RWPE1 (cell line): ENCODE measurements at regions not wholly inside any gene's neighbourhood (a gene's known extent, or its start where the extent isn't known, plus 50 kb on each side); places are given as distances from the start of the nearest gene placed in this dataset.

Source experiments
- CTCF ChIA-PET: fragments of 350-600 bp; sonication (Branson Sonifier 250); formaldehyde crosslinking; extraction: SDS; loops from one replicate; lab custom pipeline; 2021; lab: Yijun Ruan, JAX
- POLR2A ChIA-PET: fragments of 400-600 bp; formaldehyde crosslinking; extraction: SDS; loops from one replicate; lab custom pipeline; 2020; ENCODE audit warnings: antibody characterized with exemption; ENCODE audit not compliant: low non-redundant PET; lab: Yijun Ruan, JAX
- DNase-seq: peaks from one replicate; pipeline ENCODE4 v3.0.0; 2012; ENCODE audit warnings: low spot score
- H3K27ac ChIP-seq: fragments of 450-650 bp; 2 replicates; pipeline ENCODE4 v1.5.1; 2017
- CTCF ChIP-seq: fragments of 450-650 bp; conservative IDR thresholded peaks from 2 replicates; pipeline ENCODE4 v1.5.1; 2017; ENCODE audit warnings: low read depth, mild to moderate bottlenecking

DNA sequence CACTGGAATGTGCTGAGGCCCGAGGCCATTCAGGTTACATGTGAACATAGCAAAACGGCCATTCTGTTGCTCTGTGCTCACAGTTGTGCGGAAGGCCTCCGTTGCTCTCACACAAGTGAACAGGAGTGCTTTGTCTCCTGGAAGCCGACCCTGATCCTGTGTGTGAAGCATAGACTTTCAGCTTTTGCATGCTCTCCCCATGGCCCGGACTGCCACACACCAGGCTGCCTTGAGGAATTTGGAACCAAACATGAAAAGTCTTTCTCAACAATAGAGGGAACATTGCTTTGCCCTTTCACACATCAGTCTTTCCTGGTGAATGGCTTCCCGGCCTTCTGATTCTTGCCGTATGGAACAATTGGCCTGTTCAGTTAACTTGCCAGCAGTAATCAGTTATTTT, 154.8 kb upstream of the LRIG1 start:
- CTCF ChIA-PET, result no interaction called here

DNA sequence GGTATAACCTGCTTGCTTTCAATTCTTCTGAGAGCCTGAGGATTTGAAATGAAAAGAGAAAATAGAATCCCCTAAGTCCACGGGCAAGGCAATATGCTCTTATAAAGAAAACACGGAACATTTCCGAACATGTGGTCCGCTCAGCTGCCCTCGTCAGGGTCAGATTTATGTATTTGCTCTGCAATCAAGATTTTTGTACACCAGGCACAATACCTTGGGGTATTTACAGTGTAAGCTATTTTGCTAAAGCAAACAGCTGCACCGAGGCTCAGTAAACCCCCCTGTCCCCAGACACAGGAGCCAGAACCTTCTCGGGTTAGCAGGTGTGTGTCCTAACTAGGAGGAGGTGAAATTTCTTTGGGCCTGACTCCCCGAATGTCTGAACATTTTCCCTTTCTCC, 155.8 kb upstream of the LRIG1 start:
- POLR2A ChIA-PET, result no interaction called here
- TF ChIP-seq CTCF, result no peak
- H3K27ac ChIP-seq, result no peak overlapping the region
- DNase-seq, result no peak
- CTCF ChIA-PET, result no interaction called here

More for the DNA sequence above, 154.8 kb upstream of the LRIG1 start:
- no peak for DNase-seq
- POLR2A ChIA-PET, result no interaction called here
- no peak for TF ChIP-seq CTCF
- no peak overlapping the region for H3K27ac ChIP-seq

- TF ChIP-seq CTCF, result no peak
- ChIA-PET POLR2A (no interaction called here), CTCF (no interaction called here)
- no peak overlapping the region for H3K27ac ChIP-seq
- DNase-seq, result no peak
Measured at GRCh38 chr3:66659056-66659455, 158.2 kb upstream of the LRIG1 start.

GRCh38 chr3:66661628-66662027, 160.8 kb upstream of the LRIG1 start:
- H3K27ac ChIP-seq, result no peak overlapping the region
- ChIA-PET POLR2A (no interaction called here), CTCF (no interaction called here)
- no peak for TF ChIP-seq CTCF
- no peak for DNase-seq

DNA sequence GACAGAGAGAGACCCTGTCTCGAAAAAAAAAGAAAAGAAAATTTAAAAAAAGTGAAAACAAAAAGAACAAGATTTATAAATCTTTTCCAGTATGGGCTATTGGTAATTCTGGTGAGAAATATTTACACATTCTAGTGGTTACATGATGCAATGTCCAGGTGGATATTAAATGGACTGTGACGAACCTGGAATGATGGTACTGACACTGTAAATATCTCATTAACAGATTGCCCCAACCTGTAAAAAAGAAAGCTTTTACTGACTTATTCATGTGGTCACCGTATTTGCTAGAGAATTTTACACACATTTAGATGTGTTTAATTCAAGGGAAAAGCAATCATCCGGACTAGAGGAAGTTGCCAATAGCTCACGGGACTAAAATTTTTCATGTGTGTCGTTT, 162.1 kb upstream of the LRIG1 start:
- ChIA-PET CTCF (no interaction called here), POLR2A (no interaction called here)
- no peak for TF ChIP-seq CTCF
- no peak for DNase-seq
- H3K27ac ChIP-seq, result no peak overlapping the region

DNA sequence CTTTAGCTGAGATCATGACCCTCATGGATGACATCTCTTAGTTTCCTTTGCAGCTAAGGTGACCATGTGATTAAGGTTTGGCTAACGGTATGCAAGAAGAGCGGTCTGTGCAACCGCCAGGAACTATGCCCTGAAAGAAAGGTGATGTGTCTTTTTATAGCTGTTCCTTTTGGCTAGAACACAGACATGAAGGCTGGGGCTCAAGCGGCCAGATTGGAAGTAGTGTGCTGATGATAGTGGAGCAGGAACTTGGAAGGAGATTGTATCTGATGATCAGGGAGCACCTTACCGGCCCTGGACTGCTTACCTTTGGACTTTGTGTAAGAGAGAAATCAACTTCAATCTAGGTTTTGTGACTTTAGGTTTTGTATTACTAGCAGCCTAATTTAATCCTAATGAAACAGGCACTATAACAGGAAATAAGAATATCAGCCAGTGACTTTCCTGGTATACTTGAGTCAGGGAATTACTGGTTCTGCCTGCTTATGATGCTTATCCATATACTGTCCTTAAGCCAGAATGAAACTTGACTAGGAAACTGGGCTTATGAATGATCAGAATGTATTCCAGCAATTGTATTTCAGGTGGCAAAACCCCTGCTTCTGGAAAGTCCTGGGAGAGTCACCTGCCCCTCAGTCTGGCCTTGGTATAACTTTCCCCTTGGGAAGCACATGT, 164.3 kb upstream of the LRIG1 start:
- DNase-seq, result no peak
- no peak for TF ChIP-seq CTCF
- CTCF ChIA-PET, result no interaction called here
- no peak overlapping the region for H3K27ac ChIP-seq
- POLR2A ChIA-PET, result no interaction called here
